DMS 273 treated with DMSO at 0.1 percent for 48 hours (cell line): ENCODE measurements at regions not wholly inside any gene's neighbourhood (a gene's known extent, or its start where the extent isn't known, plus 50 kb on each side); places are given as distances from the start of the nearest gene placed in this dataset.

Experiments
- DNase-seq: peaks from one replicate; lab custom pipeline; 2025; lab: John Stamatoyannopoulos, UW

DNA sequence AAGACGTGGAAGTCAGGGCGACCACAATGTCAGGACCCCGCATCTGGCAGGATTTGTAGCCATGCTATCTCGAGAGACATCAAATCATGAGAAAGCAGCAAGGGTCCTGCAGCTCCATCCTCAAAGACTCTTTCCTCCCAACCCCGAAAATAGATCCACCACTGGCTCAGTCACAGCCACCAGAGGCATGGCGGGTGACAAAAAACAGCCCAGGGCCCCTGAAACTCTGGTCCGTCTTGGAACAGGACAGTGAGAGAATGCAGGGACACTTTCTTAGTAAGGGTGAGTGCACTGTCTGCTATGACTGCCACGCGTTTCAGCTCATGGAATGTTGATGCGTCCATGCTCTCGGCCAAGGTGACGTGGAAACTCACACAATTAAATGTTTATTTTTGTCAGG lies 220.9 kb downstream of the IRX2 start:
- DNase-seq = no peak

DNA sequence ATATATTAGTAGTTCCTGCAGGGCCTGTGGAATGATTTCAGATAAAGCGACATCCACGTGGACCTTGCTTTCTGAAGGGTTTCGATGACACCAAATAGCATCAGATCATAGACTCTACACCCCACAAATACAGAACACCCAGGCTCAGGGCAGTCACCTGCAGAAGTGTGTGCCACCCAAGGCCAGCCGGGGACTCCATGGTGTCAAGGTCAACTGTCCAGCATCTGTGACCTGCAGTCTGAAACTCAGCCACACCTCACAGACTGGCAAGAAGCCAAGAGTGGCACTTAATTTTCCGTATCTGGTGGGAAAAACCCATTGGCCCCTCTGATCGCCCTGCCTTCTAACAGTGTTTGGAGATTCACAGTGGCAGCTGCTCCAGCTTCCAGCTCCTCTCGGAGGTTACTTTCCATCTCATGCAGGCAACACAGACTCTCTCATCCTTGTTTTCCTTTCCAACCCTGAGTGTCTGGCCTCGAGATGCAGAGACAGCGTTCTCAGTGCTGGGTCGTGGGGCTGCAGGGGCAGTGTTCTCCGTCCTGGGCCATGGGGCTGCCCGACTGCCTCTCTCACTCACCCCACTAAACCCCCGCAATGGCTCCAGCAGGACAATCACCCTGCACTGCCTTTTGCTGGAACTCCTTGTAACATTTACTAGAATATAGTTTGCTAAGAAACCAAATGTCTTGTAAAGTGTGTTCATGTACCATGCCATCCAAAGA lies 221.9 kb downstream of the IRX2 start:
- DNase-seq = no peak

DNA sequence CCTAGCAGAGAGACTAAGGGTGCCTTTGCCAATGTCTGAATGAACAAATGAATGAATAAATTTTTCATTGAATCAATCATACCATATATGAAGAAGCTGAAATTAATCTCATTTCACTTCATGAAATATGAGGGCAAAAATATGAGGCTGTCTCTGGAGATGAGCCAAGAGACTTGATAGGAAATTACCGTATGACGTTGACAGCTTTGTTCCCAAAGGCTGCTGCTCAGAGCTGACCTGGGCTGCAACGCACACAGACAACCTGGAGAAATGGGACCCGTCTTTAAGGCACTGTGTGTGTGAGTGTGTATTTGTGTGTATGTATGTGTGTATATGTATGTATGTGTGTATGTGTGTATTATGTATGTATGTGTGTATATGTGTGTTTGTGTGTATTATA lies 226.1 kb downstream of the IRX2 start:
- DNase-seq = no peak

DNA sequence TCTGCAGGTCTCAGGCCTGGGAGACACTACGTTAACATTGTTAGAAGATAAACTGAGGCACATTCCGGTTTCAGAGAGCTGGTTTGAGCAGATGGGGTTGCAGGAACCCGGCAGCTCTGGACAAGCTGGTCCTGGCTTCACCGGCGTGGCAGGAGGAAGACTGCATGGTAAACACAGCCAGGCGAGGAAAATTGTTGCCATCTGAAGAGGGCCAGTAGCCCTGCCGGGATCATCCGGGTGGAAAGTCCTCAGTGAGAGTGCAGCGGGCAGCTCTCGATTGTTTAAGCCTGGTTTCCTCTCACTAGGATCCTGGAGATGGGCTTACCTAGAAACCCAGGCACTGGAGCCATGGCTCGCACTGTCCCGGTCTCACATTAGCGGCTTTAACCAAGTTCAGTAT lies 226.9 kb downstream of the IRX2 start:
- DNase-seq = no peak

DNA sequence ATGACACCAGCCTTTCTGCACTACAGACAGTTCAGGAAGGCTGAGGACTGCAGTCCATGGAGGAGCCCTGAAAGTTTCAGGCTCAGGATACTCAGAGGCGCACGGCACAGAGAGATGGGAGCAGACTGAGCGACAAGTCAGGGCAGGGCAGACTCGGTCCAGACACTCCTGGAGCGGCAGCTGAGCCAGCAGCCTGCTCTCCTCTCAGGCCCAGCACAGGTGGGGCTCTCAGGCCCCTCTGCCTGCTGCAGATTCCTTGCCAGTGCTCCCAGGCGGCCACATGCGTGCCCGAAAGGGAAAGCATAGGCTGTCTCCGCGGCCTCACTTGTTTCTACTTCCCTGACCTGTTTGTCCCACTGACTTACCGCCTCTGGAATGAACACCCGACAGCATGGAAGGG lies 228.3 kb downstream of the IRX2 start:
- DNase-seq = no peak

DNA sequence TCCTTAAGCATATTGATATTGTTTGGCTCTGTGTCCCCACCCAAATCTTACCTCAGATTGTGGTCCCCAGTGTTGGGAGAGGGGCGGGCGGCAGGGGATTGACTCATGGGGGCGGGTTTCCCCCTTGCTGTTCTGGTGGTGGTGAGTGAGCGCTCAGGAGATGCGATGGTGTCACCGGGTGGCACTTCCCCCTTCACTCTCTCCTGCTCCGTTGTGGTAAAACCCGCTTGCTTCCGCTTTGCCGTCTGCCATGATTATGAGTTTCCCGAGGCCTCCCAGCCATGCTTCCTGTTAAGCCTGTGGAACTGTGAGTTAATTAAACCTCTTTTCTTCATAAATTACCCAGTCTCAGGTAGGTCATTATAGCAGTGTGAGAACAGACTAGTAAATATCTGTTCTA lies 229.1 kb downstream of the IRX2 start:
- DNase-seq = no peak

DNA sequence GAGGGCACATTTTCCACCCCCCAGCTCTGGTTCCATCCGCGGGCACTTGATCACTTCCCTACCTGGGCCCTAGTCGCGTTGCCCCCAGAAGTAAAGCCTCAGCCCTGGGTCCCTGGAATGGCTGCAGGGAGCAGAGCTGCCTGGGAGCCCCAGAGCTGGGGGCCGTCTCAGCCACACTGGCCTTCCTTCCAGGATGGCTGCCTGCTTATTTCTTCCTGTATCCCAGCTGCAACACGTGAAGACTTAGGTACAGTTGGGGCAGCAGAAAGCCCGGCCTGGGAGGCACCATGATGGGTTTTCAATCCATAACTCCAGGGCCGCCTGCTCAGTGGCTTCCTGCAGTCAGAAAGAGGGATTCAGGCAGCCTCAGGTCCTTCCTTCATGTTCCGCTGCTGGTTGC lies 232.3 kb downstream of the IRX2 start:
- no peak for DNase-seq

DNA sequence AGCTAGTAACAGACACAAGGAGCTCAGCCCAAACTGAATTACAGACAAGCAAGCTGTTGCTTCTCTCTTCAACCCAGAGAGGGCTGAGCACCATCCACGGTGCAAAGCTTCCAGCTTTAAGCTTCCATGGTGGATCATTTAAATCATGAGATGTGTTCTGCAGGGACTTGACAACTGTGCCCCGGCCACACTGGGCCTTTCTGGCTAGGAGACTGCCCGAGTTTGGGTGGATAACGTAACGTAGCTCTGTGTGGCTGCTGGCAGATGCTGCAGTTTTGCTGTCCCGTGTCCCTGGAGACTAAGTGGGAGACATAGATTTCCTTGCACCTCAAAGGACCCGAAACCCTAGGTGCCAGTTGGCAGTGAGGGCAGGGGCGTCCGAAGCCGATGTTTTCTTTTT lies 234.0 kb downstream of the IRX2 start:
- DNase-seq = no peak

DNA sequence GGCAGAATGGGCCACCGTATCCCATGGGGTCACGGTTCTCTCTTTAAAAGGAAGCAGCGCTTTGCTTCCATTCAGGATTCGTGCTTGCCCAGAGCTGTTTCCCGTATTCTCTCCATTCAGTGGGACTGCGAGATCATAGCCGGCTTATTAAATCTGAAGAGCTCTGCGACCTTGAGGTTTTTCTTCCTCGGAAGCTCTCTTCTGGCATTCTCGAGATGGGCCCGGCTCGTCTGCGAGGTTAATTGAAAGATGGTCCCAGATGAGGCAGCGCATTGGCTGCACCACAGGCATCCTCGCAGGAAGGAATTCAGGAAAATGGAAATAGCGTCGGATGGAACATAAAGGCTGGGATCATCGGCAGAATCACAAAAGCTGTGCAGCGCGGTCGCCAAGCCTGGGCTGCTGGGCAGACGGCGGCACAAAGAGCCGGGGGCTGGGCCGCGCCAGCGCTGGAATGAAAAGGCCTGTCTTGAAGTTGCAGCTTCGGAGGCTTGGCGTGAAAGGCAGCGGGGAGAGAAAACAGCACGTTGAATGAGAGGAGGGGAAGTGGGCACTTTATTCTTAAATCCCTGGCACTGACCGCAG lies 236.2 kb downstream of the IRX2 start:
- no peak for DNase-seq

DNA sequence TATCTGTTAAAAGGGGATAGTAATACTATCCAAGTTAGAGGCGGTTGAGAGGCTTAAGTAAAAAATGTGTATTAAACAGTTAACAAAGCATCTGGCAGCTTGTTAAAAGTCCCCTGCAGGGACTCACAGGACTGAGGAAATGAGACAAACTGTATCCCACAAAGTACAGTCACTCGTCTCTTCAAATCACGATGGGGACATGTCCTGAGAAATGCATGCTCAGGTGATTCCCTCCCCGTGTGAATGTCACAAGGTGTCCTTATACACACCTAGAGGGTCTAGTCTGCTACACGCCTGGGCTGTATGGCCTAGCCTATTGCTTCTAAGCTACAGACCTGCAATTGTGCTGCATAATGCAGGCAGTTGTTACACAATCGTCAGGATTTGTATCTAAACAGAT lies 237.0 kb downstream of the IRX2 start:
- no peak for DNase-seq

DNA sequence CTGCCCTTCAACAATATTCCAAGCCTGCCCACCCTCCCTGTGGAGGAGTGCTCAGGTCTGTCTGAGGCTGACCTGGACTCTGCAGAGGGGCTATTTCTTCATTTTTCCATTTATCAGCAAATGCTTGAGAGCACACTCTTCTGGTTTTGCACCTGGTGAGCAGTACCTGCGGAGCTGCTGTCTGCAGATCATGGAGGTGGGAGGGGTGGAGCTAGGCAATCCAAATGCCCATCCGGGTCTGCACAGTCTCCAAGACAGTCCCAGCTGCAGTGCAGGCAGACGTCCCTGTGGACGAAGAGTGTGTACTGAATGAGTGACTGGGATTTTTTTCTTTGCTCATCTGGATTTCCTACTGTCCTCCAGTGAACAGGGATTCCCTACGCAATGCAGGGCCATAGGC lies 239.8 kb downstream of the IRX2 start:
- DNase-seq = no peak

DNA sequence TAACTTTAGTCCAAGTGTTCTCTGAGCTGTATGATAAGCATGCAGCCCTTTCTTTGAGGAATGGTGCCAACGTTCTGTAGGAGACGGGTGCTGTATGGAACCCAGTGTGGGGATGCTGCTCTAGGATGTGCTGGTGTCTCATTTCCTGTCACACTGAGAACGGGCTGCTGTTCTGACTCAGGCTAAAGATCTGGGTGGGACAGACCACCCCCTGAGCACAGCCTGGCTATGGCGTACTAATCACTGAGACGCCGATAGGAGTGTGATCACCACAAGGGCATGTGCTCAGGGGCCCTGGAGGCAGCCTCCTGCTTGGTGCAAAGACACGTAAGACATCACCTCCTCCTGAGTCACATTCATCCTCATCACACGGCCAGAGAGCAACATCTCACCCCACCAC lies 240.4 kb downstream of the IRX2 start:
- no peak for DNase-seq

DNA sequence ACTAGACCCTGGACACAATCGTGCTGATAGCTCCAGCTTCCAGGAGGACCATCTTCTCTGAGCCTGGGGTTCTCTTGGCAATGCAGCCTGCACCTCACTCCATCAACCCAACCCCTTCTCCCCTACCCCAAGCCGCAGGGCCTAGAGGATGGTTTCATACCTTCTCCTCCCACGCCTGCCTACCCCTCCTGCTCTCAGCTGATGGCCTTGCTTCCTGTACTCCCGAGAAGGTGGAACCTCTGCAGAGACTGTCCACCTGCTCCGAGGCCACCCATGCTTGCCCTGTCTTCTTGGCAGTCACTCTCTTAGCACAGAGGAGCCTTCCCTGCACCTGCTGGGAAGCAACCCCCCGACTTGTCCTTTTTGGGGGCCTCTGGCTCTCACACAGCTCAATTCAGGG lies 241.9 kb downstream of the IRX2 start:
- no peak for DNase-seq

DNA sequence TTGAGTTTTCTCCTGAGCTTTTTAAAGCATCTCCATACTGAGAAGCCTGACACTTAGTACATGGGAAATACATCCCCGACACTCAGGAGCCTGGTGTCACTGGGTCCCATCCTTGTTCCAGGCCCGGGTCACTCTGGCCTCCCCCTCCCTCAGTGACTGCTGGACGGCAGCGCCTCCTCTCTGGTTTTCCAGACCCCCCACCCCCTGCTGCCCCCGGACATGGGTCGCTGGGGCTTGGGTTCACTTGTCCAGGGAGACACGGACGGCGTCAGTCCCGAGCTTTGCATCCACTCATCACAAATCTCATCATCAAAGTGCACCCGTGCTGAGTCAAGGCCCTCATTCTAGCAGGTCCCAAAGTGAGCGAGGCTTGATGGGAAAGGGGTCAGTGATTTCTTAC lies 243.0 kb downstream of the IRX2 start:
- DNase-seq = no peak

DNA sequence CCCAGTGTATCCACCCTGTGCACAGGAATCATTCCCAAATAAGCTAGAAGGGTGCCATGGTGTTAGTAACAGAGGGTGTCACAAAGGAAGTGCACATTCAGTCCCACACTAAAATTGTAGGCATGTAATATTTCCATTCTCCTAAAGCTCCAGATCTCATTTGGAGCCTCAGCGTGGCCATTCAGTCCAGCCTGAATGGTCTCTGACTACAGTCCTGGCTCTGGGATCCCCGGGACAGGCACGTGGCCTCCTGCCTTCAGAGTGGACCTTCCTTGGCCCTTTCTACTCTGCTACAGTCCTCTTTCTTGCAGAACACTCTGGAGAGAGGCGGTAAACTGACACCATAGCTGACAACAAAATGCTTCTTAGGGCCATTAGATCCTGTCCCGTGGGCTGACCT lies 243.9 kb downstream of the IRX2 start:
- DNase-seq = no peak

DNA sequence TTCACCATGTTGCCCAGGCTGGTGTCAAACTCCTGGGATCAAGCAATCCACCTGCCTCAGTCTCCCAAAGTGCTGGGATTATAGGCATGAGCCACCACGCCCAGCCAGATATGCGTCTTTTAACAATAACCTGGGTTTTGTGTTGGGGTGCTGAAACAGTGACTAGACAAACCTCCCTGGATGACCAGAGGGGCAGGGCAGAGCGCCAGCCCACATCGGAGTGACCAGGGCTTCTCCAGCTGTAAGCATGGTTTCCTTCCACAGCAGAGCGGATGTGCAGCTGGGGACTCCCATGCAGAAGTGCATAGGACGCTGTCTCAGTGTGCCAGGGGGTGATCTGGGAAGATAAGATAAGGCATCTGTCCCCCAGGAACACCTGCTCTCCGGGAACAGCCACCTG lies 244.9 kb downstream of the IRX2 start:
- DNase-seq = no peak

DNA sequence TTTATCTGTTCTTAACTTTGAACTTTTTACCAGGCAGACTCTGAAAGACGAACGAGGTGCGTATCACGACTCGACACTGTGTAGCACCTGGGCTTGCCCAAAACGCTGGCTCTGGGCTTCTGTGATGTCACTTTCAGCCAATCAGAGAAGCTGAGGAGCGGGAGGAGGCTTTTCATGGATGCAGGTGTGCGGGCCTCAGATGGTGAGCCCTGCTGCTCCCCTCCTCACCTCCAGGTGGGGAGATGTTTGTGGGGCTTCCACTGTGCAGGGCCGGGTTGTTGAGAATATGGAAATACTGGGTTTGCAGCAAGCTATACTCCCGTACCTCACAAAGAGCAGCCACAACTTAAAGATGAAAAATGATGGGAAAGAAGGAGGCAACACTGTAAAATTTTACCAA lies 246.3 kb downstream of the IRX2 start:
- DNase-seq = no peak

DNA sequence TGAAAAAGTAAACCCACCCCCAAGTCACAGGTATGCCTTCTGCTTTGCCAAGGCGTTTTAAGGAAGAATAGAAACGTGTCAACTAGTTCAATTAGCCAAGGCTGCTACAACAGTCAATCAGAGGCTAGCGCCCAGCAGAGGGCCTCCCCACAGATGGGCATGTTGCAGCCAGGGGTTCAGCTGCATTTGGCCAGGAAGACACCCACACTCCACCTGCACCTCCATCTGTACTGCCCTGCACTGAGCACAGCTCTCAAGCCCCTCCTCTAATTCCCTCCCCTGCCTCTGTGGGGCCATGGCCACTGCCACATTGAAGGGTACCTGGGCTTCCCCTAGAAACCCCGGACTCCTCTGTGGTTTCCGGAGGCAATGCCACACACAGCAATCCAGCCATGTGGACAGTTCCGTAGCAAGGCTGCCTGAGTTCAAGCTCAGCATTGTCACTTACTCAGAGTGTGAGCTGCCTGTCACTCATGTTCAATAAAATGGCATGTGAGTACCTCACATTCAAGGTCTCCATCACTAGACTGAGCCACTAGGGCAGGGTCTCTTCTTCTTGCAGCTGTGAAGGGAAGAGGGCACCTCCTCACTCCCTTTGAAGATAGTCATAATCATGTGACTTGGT lies 248.4 kb downstream of the IRX2 start:
- no peak for DNase-seq

DNA sequence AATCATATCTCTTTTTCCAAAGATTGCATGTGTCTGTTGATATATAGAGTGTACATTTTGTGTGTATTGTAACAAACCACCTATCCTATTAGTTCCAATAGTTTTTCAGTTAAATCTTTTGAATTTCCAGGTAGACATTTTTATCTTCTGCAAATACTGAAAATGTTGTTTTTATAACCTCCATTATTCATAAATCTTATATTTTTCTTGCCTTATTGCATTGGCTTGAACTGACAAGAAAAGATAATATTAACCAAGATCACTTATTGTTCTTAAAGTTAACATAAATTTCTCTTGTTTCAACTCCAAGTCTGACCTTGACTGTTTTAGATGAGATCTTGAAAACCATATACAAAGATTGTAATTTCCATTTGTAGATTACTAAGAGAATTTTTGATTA lies 251.6 kb downstream of the IRX2 start:
- DNase-seq = no peak

DNA sequence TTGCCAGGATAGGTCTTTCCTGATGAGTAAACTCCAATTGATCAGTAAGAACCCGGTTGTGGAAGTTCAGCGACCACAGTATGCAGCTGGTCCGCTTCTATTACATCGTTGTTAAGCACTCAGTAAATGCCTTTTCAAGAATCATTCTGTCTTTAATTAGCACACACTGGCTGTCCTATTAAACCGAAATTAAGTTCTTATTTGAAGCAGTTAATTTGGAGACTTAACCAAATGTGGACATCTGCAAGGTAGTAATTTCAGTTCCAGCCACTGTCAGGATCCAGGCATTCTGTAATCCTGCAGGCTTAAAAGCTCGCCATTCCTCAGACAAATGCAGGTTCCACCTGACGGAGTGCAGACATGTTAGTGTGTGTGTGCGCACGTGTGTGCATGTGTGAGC lies 254.6 kb downstream of the IRX2 start:
- no peak for DNase-seq

DNA sequence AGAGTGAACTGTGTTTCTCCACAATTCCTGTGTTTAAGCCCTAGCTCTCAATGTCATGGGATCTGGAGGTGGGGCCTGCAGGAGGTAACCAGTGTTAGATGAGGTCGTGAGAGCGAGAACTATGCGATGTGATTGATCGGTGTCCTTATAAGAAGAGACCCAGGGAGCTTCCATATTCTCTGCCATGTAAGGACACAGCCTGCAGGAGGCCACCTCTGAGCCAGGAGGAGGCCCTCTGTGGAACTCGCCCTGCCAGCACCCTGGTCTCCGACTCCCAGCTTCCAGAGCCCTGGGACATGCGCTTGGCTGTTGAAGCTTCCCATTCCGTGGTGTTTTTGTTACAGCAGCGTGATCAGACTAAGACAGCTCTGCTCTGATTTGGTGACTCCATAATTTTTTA lies 255.4 kb downstream of the IRX2 start:
- DNase-seq = no peak

DNA sequence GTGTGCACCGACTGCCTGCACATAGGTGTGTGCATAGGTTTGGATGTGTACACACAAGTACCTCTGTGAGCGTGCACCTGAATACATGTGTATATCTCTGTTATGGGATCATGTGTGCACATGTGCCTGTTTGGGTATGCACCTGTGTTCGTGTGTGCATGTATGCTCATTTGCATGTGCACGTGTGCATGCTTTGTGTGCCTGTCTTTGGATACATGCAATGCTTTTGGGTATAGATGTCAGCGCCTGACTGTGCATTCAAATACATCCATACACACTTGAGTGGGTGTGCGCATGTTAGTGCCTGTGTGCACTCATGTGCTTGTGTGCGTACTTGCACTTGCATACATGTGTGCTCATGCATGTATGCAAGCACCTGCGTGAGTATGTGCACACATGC lies 258.1 kb downstream of the IRX2 start:
- no peak for DNase-seq

DNA sequence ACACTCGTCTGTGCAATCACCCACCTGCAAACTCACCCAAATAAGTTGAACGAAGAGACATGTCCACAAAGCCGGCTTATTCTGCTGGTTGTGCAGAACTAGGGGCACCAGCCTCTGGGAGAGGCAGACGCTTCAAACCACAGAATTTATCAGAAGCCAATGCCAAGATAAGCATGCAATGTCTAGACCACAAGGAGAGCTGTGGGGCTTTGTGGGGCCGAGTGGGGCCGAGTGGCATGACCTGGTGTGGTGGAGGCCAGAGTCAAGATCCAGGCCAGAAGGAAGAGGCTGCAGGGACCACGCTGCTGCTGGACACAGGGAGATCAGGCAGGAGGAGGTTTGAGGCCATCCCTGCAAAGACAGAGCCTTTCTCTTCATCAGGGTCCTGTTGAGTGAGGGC lies 259.0 kb downstream of the IRX2 start:
- no peak for DNase-seq

DNA sequence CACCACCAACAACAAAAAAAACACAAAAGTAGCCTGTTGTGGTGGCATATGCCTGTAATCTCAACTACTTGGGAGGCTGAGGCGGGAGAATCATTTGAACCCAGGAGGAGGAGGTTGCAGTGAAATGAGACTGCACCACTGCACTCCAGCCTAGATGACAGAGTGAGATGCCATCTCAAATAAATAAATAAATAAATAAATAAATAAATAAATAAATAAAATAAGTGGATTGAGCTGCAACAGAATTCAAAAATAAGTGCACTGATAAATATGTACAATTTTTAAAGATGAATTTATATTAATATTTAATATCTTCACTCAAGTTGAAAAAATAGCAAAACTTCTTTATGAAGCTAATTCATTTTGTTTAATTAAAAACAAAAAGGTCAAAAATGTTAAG lies 259.6 kb downstream of the IRX2 start:
- DNase-seq = no peak
